GM12891 (cell line): ENCODE measurements at regions not wholly inside any gene's neighbourhood (a gene's known extent, or its start where the extent isn't known, plus 50 kb on each side); places are given as distances from the start of the nearest gene placed in this dataset.

ENCODE experiments used
- DNase-seq: peaks from one replicate; pipeline ENCODE4 v3.0.0; 2011; ENCODE audit warnings: low spot score; ENCODE audit not compliant: insufficient read length
- FAIRE-seq: peaks from 2 replicates; lab custom pipeline; 2011; peaks lifted over from hg19 to GRCh38; lab: Jason Lieb, UNC
- PAX5 ChIP-seq: IDR thresholded peaks from 2 replicates; pipeline ENCODE4 v1.6.1; 2011; ENCODE audit warnings: low read length, moderate library complexity, mild to moderate bottlenecking; ENCODE audit not compliant: insufficient read depth, severe bottlenecking
- POLR2A ChIP-seq: IDR thresholded peaks from 2 replicates; pipeline ENCODE4 v1.6.1; 2011; ENCODE audit warnings: low read depth, low read length, control low read depth
- POLR2AphosphoS5 ChIP-seq: IDR thresholded peaks from 2 replicates; pipeline ENCODE4 v1.6.1; 2011; ENCODE audit warnings: low read depth, low read length, control low read depth
- POU2F2 ChIP-seq: IDR thresholded peaks from 2 replicates; pipeline ENCODE4 v1.6.1; 2011; ENCODE audit warnings: low read depth, mild to moderate bottlenecking, control low read depth, low read length, moderate library complexity
- SPI1 ChIP-seq: IDR thresholded peaks from 2 replicates; pipeline ENCODE4 v1.6.1; 2011; ENCODE audit warnings: low read depth, low read length, control low read depth
- TAF1 ChIP-seq: IDR thresholded peaks from 2 replicates; pipeline ENCODE4 v1.6.1; 2011; ENCODE audit warnings: low read depth, low read length, control low read depth

DNA sequence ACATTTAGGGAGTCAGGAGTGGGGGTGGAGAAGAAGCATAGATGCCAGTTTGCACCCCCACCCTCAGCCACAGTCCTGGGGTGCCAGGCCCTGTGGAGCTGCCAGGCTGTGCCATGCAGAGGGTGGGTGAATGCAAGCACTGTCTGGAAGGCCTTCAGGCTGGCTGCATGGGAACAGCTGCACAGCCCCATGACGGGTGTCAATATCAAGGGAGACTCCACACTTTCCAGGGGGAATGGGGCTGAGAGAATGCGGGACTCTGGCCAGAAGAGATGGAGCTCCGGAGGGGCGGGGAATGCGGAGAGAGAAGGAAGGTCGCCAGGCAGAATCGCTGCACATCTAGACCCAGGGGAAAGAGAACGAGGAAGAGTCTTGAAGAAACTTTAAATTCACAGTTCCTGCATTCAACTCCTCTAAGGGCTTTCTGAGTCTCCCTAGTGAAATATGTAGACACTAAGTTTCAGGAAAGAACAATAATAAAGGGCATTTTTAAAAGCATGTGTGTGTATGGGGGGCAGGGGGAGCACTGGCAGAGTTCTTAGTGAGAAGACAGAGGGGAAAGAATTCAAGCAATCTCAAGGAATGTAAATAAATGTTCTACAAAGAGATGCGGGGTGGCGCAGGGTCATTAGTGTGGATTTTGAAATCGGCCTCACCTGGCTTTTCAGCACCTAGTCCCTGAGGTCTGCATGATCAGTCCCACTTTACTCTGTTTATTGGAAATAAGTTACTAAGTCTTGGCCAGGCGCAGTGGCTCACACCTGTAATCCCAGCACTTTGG lies 59.1 kb downstream of the BOD1 start:
- no peak for DNase-seq
- TF ChIP-seq POLR2A (no peak), PAX5 (no peak), POU2F2 (no peak), SPI1 (no peak), TAF1 (no peak), POLR2AphosphoS5 (no peak)
- FAIRE-seq, result no peak

DNA sequence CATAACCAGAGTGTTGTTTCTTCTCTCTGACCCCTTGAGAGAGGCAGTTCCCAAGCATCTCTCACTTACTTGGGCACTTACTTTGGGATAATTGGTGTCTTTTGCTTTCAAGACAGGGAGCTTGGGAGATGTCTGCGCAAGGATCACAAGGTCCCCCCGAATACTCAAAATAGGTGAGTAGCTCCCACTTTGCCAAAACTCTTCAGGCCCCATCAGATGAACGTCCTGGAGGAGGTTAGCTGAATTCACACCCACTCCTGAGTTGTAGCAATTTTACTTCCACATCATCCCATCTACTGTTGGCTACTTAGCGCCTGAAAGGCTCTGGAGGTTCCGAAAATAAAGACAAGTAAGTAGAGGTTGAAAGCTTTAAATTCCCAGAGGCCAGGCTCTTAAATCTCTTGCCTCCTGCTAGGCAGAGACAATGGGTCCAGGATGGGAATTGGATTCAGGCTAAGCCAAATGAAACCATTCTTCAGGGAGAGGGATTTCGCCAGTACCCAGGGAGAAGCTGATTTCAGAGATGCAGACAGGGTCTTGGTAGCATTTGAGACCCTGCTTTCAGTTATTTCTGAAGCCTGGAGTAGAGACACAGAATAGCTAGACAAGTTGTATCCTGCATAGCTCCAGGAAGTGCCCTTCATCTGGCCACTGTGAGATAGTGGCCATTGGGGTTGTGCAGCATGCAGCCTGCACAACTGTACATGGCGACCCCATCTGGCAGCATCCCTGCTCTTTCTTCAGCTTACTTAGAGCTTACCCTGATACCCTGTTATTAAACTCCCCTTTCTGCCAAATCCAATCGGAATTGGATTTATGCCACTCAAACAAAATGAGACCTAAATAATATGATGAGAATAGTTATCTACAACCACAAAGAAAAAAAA lies 60.1 kb downstream of the BOD1 start:
- TF ChIP-seq TAF1 (no peak), POU2F2 (no peak), POLR2AphosphoS5 (no peak), POLR2A (no peak), PAX5 (no peak), SPI1 (no peak)
- DNase-seq (no peak), FAIRE-seq (no peak)

DNA sequence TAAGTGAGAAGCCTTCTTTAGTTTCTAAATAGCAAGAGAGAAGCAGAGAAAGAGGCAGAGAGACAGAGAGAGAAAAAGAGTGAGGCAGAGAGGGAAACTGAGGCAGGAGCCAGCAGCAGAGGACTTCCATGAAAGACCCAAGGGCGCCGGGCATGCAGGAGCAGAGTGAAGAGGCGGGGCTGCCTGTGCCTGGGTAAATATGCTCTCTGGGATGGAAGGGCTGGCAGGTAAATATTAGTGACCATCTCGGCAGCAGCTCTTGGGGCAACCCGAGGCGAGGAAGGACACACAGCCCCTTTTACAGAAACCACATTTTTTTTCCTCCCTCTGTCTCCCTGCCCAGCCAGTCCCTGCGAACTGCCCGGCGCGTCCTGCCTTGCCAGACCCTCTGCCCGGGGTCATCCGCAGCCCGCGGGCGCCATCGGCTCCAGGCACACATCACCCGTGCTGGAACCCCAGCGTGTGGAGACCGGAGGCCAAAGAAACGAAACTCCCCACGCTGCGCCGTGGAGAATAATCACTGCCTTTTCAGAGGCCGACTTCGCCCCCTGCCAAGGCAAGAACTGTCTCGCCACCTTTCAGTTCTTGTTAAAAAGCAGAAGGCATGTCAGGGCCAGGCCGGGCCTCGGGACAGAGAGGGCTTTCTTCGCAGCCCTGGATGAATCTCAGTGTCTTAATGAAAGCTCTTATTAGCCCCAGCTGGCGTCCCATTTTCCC lies 61.3 kb downstream of the BOD1 start:
- FAIRE-seq, result no peak
- TF ChIP-seq POU2F2 (no peak), SPI1 (no peak), POLR2A (no peak), PAX5 (no peak), POLR2AphosphoS5 (no peak), TAF1 (no peak)

DNA sequence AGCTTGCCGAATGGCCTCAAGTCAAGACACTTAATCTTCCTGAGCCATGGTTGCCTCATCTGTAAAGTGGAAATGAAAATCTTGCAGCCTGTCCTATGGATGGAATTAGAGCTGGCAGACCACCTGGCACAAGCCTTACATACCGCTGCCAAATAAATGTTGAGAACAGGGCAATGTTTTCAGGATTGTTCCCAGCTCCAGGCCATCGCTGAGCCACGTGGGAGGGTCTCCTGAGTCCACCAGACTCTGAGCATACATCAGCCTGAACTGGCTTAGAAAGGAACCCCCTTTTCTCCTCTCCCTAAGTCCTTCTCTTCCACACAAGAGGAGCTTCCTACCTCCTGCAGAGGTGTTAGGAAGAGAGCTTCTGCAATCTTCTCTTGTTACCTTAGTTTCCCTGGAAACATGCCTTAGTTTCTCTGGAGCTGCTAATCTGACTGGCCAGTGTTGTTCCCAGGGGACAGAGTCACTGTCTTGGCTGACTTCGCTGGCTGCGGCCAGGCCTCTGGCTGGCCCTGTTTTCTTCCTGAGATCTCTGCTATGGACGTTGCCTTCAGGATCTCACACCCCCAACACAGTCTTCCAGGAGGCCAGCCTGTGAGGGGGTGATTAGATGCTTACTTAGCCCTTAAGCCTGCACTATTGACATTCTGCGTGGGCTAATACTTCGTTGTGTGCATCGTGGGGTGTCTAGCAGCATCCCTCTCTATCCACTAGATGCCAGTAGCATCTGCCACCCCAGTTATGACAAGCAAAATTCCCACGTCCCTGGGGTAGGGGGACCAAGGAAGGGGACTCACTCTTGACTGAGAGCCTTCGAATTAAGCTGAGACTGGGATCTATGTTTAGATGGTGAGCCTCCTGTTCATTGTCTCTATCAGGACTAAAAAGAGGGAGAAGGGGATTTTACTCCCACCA lies 62.2 kb downstream of the BOD1 start:
- no peak for FAIRE-seq
- DNase-seq, result no peak
- TF ChIP-seq PAX5 (no peak), SPI1 (no peak), POLR2AphosphoS5 (no peak), TAF1 (no peak), POU2F2 (no peak), POLR2A (no peak)

More for the DNA sequence above, 61.3 kb downstream of the BOD1 start:
- DNase-seq, result no peak

DNA sequence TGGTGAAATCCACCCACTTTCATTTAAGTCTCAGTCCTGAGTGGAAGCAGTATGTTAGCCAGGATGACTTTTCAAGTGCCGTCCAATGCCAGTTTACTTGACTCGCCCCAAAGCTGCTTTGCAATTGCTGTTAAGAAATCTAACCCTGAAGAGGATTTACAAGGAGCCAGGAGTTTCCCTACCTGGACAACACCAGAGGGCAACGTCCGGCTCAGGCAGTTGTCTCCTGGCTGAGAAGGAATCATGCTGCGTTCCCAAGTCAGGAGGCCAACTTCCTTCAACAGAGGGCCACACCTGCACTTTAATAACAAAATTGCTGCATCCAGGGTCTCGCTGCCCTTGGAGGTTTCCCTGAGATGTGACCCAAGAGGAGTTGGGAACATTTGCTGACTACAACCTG lies 65.8 kb downstream of the BOD1 start:
- no peak for DNase-seq

DNA sequence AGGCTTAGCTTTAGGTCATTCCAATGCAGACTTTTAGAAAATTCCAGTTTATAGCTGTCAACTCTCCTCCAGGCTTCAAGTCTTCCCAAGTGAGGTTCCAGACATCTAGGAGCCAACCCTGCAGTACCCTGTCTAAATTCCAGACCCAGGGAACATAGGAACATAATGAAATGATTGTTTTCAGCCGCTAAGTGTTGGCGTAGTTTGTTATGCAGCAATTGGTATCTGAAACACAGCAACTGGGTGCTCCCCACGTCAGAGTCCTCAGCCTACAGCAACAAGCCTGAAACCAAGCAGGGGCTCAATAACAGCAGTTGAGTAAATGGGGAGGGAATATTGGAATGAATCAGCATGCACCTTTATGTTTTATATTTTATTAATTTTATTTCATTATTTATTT lies 66.8 kb downstream of the BOD1 start:
- FAIRE-seq (no peak), DNase-seq (no peak)
- TF ChIP-seq SPI1 (no peak), POU2F2 (no peak), POLR2AphosphoS5 (no peak), POLR2A (no peak), TAF1 (no peak)

More for the DNA sequence above, 65.8 kb downstream of the BOD1 start:
- TF ChIP-seq PAX5 (no peak), TAF1 (no peak), POU2F2 (no peak), POLR2A (no peak), SPI1 (no peak), POLR2AphosphoS5 (no peak)
- no peak for FAIRE-seq

DNA sequence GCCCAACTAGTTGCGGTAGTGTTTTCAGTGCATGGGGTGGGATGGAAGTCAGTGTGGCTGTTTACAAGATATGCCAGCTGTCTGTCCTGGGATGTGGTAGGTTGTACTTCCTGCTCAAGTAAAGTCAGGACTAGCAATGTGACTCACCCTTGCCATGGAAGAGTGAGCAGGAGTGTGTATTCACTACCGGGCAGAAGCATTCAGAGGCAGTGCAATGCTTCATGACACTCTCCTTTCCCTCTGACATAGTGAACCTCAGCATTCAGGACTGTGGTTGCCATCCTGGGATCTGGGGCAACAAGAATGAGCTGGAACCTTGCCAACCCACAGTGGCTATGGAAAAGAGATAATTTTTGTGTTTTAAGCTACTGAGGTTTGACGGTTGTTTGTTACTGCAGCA lies 68.9 kb downstream of the BOD1 start:
- TF ChIP-seq POLR2A (no peak), PAX5 (peak; percentile 14), POLR2AphosphoS5 (no peak), SPI1 (no peak), POU2F2 (no peak)
- FAIRE-seq (peak; percentile 72), DNase-seq (peak; percentile 38)

DNA sequence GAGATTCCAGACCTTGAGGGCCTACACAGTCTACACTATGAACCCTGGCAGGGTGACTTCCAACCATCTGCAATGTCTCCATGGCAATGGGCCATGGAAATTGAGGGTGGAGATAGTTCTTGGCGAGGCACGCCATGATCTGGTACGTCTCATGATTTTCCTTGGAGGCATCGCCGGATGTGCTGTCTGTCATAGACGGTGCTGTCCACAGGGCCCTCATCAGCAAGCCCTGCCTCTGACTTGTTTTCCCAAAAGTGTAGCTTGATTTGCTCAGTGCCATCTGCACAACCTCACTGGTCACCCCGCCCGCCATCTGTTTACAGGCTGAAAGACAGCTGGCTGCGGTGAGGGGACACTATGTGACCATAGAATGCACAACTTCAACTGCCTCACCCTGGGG lies 73.5 kb downstream of the BOD1 start:
- no peak for DNase-seq
- TF ChIP-seq PAX5 (no peak), POLR2A (no peak), POLR2AphosphoS5 (no peak), POU2F2 (no peak), TAF1 (no peak), SPI1 (no peak)
- no peak for FAIRE-seq

DNA sequence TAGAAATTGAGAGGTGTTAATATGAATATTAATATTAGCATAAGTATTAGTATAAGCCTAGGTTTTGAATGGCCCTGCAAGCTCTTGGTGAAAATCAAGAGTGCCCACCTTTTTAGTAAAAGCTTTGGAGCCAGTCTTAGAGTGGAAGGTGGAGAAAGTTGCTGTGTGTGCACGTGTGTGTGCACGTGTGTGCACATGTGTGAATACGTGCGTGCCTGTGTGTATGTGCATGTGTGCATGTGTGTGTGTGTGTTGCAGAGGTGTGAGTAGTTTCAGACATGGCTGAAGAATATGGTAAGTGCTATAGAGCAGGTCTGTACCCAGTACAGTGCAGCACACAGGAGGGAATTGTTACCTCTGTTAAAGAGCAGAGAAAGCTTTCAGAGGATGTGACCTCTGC lies 74.3 kb downstream of the BOD1 start:
- FAIRE-seq, result no peak
- TF ChIP-seq SPI1, result no peak
- TF ChIP-seq POLR2AphosphoS5, result no peak
- TF ChIP-seq POU2F2, result no peak
- no peak for TF ChIP-seq PAX5
- no peak for TF ChIP-seq TAF1
- no peak for TF ChIP-seq POLR2A
- DNase-seq, result no peak
